Cerebellar cortex (tissue), 1 donor: ENCODE measurements at regions not wholly inside any gene's neighbourhood (a gene's known extent, or its start where the extent isn't known, plus 50 kb on each side); places are given as distances from the start of the nearest gene placed in this dataset.
"Not testable (repeated sequence)": the region's sequence is repeated elsewhere in the genome, so short reads cannot be mapped to it uniquely, and the experiment has no call there.

Source experiments
- DNase-seq: peaks from one replicate; pipeline ENCODE4 v3.0.0-alpha.2; 2015; ENCODE audit warnings: low spot score

GRCh38 chr10:83517456-83517855 lies 621.9 kb upstream of the GHITM start:
- no peak for DNase-seq

GRCh38 chr10:83518779-83519178 lies 620.5 kb upstream of the GHITM start:
- no peak for DNase-seq

GRCh38 chr10:83520386-83520785 lies 618.9 kb upstream of the GHITM start:
- not testable (repeated sequence) for DNase-seq

- DNase-seq, result no peak
Observed at GRCh38 chr10:83522456-83522855, 616.9 kb upstream of the GHITM start.

GRCh38 chr10:83522881-83523386 lies 616.4 kb upstream of the GHITM start:
- no peak for DNase-seq

- DNase-seq, result no peak
Observed at GRCh38 chr10:83527934-83528333, 611.4 kb upstream of the GHITM start.

GRCh38 chr10:83533290-83533689 lies 606.0 kb upstream of the GHITM start:
- DNase-seq, result no peak

- DNase-seq, result no peak
Observed at GRCh38 chr10:83536426-83536825, 602.9 kb upstream of the GHITM start.

- no peak for DNase-seq
Observed at GRCh38 chr10:83538047-83538446, 601.3 kb upstream of the GHITM start.

GRCh38 chr10:83539528-83540308 lies 599.6 kb upstream of the GHITM start:
- no peak for DNase-seq

GRCh38 chr10:83541046-83541445 lies 598.3 kb upstream of the GHITM start:
- DNase-seq, result no peak

GRCh38 chr10:83542774-83543411 lies 596.4 kb upstream of the GHITM start:
- no peak for DNase-seq

- DNase-seq, result no peak
Observed at GRCh38 chr10:83543691-83544462, 595.4 kb upstream of the GHITM start.

- DNase-seq, result no peak
Observed at GRCh38 chr10:83545901-83546391, 593.4 kb upstream of the GHITM start.

- not testable (repeated sequence) for DNase-seq
Observed at GRCh38 chr10:83551190-83551589, 588.1 kb upstream of the GHITM start.

GRCh38 chr10:83553366-83553765 lies 585.9 kb upstream of the GHITM start:
- no peak for DNase-seq

GRCh38 chr10:83555264-83555663 lies 584.0 kb upstream of the GHITM start:
- DNase-seq, result no peak

GRCh38 chr10:83562381-83562780 lies 576.9 kb upstream of the GHITM start:
- no peak for DNase-seq

- no peak for DNase-seq
Observed at GRCh38 chr10:83564889-83565588, 574.3 kb upstream of the GHITM start.

- no peak for DNase-seq
Observed at GRCh38 chr10:83572036-83572435, 567.3 kb upstream of the GHITM start.

- DNase-seq, result no peak
Observed at GRCh38 chr10:83574770-83575169, 564.5 kb upstream of the GHITM start.

- DNase-seq, result no peak
Observed at GRCh38 chr10:83577421-83577820, 561.9 kb upstream of the GHITM start.
